Activated naive CD8-positive, alpha-beta T cell (primary cell): ENCODE measurements at regions not wholly inside any gene's neighbourhood (a gene's known extent, or its start where the extent isn't known, plus 50 kb on each side); places are given as distances from the start of the nearest gene placed in this dataset.
A peak's percentile ranks its signal among the peaks of the same experiment; 100 is the strongest.

Source experiments
- H3K27ac Mint-ChIP-seq: one replicate; pipeline ENCODE4 v1.8.0; 2021; ENCODE audit warnings: mixed read lengths
- H3K27me3 Mint-ChIP-seq: one replicate; pipeline ENCODE4 v1.8.0; 2021; ENCODE audit warnings: mixed read lengths
- H3K36me3 Mint-ChIP-seq: one replicate; pipeline ENCODE4 v1.8.0; 2021; ENCODE audit warnings: mixed read lengths
- H3K4me1 Mint-ChIP-seq: one replicate; pipeline ENCODE4 v1.8.0; 2021; ENCODE audit warnings: low read depth, mixed read lengths
- H3K4me3 Mint-ChIP-seq: one replicate; pipeline ENCODE4 v1.8.0; 2021; ENCODE audit warnings: mild to moderate bottlenecking, mixed read lengths
- H3K9me3 Mint-ChIP-seq: one replicate; pipeline ENCODE4 v1.8.0; 2021; ENCODE audit warnings: low read depth, mixed read lengths

DNA sequence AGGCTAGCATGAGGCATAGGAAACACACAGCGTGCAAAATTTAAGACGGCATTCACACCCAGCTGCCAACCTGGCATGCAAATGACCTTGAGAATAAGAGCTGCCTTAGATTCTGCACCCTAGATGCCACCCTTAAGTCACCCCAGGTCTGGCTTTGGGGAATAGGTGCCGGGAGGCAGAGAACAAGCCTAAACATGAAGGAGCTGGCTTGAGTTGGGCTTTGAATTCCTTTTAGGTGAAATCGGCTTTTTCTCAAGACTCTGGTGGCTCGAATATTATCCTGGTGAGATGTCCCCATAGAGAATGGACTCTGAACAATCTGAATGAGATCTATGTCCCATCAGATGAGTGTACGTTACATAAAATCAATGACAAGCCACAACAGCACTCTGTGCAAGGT, 1090.5 kb downstream of the VRK1 start:
- peaks cover 4% of the 10 kb centered on the region for H3K36me3 Mint-ChIP-seq
- peaks cover 4% of the 10 kb centered on the region for H3K9me3 Mint-ChIP-seq
- H3K27ac Mint-ChIP-seq = no peak overlapping the region
- H3K4me1 Mint-ChIP-seq = no peaks in the 10 kb centered on the region
- no peaks in the 10 kb centered on the region for H3K27me3 Mint-ChIP-seq
- no peak overlapping the region for H3K4me3 Mint-ChIP-seq

- Mint-ChIP-seq H3K36me3 (peaks cover 4% of the 10 kb centered on the region), H3K27me3 (no peaks in the 10 kb centered on the region), H3K4me1 (no peaks in the 10 kb centered on the region), H3K27ac (no peak overlapping the region), H3K4me3 (no peak overlapping the region), H3K9me3 (peaks cover 4% of the 10 kb centered on the region)
These were observed 1091.1 kb downstream of the VRK1 start for GRCh38 chr14:97888331-97888730.

DNA sequence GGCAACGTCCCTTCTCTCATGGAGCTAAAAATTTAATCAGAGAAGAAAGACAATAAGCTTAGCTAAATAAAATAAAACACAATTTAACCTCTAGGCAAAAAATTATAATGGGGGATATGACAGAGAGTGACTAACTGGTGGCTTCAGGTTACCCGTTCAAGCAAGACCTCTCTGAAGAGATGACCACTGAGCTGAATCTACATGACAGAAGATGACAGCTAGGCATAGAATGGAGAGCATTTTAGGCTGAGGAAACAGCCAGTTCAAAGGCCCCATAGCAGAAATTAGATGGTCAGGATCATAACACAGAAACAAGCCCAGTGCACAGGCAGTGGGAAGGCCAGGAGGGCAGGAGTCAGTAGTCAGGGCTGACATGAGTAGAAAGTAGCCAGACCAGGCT, 1094.3 kb downstream of the VRK1 start:
- no peak overlapping the region for H3K4me3 Mint-ChIP-seq
- H3K27me3 Mint-ChIP-seq = no peaks in the 10 kb centered on the region
- no peaks in the 10 kb centered on the region for H3K9me3 Mint-ChIP-seq
- H3K4me1 Mint-ChIP-seq = no peaks in the 10 kb centered on the region
- H3K27ac Mint-ChIP-seq = no peak overlapping the region
- no peaks in the 10 kb centered on the region for H3K36me3 Mint-ChIP-seq

- H3K27ac Mint-ChIP-seq = no peak overlapping the region
- H3K9me3 Mint-ChIP-seq = no peaks in the 10 kb centered on the region
- H3K4me1 Mint-ChIP-seq = no peaks in the 10 kb centered on the region
These were observed 1097.4 kb downstream of the VRK1 start for GRCh38 chr14:97894552-97894951.

DNA sequence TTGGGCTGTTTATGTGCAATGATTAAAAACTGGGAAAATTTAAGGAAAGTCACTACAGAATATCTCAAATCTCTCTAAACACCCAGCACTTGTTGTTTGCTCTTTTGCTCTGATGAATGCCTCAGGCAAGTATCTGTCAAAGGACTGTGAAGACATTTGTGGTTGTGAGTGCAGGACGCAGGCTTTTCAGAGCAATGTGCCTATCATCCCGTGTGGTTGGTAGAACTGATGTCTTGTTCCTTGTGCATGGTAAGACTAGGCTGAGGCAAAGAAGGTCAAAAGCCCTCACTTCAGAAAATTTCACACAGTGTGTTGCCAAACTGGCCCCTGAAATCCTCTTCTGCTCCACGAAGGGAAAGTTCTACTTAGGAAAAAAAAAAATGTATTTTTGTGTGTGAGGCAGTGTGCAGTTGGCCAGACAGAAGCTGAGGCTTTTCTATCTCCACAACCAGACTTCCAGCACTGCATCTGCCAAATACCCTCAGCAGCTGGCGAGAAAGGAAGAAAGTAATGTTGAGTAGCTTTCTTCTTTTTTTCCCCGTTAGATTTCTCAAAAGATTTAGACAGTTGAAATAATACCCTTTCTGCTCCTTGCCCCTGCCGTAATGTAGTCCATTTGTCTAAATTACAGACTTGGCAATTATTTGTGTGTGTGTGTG, 1103.1 kb downstream of the VRK1 start:
- no peak overlapping the region for H3K27ac Mint-ChIP-seq
- H3K9me3 Mint-ChIP-seq = no peaks in the 10 kb centered on the region
- H3K36me3 Mint-ChIP-seq = no peaks in the 10 kb centered on the region
- no peak overlapping the region for H3K4me3 Mint-ChIP-seq
- H3K4me1 Mint-ChIP-seq = peaks cover 6% of the 10 kb centered on the region
- H3K27me3 Mint-ChIP-seq = no peaks in the 10 kb centered on the region

More at GRCh38 chr14:97894552-97894951, 1097.4 kb downstream of the VRK1 start:
- Mint-ChIP-seq H3K27me3 (no peaks in the 10 kb centered on the region), H3K4me3 (no peak overlapping the region), H3K36me3 (no peaks in the 10 kb centered on the region)

DNA sequence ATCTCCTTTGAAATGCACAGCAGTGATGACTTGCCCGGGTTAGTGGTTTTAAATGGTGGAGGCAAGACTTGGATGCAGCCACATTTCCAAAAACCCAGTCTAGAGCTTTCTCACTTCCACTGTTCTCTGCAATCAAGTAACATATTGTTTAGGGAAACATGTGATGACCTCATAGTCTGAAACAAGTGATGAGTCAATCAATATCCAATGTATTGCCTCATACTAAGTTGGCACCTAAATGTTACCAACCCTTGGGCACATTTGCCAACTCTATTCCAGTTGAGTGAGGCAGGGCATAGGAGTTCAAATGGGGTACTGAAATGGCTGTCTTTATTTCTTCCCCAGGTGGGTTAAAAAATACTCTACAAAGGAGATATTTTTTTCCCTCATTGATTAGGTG, 1105.4 kb downstream of the VRK1 start:
- no peaks in the 10 kb centered on the region for H3K36me3 Mint-ChIP-seq
- peaks cover 6% of the 10 kb centered on the region for H3K4me1 Mint-ChIP-seq
- H3K4me3 Mint-ChIP-seq = no peak overlapping the region
- H3K27me3 Mint-ChIP-seq = no peaks in the 10 kb centered on the region
- no peaks in the 10 kb centered on the region for H3K9me3 Mint-ChIP-seq
- H3K27ac Mint-ChIP-seq = no peak overlapping the region

GRCh38 chr14:97903821-97904220, 1106.6 kb downstream of the VRK1 start:
- Mint-ChIP-seq H3K4me3 (no peak overlapping the region), H3K36me3 (peaks cover 4% of the 10 kb centered on the region), H3K27ac (no peak overlapping the region), H3K9me3 (peaks cover 8% of the 10 kb centered on the region), H3K4me1 (peaks cover 6% of the 10 kb centered on the region), H3K27me3 (no peaks in the 10 kb centered on the region)

GRCh38 chr14:97912217-97912616, 1115.0 kb downstream of the VRK1 start:
- H3K27ac Mint-ChIP-seq = no peak overlapping the region
- H3K27me3 Mint-ChIP-seq = no peaks in the 10 kb centered on the region
- peaks cover 13% of the 10 kb centered on the region for H3K4me1 Mint-ChIP-seq

GRCh38 chr14:97916100-97916499, 1118.9 kb downstream of the VRK1 start:
- peaks cover 3% of the 10 kb centered on the region for H3K36me3 Mint-ChIP-seq
- H3K9me3 Mint-ChIP-seq = no peaks in the 10 kb centered on the region
- no peak overlapping the region for H3K4me3 Mint-ChIP-seq
- no peaks in the 10 kb centered on the region for H3K27me3 Mint-ChIP-seq
- peaks cover 21% of the 10 kb centered on the region for H3K4me1 Mint-ChIP-seq
- peak overlapping the region; percentile 2 for H3K27ac Mint-ChIP-seq

More at GRCh38 chr14:97912217-97912616, 1115.0 kb downstream of the VRK1 start:
- H3K36me3 Mint-ChIP-seq = peaks cover 15% of the 10 kb centered on the region
- peaks cover 12% of the 10 kb centered on the region for H3K9me3 Mint-ChIP-seq
- no peak overlapping the region for H3K4me3 Mint-ChIP-seq

DNA sequence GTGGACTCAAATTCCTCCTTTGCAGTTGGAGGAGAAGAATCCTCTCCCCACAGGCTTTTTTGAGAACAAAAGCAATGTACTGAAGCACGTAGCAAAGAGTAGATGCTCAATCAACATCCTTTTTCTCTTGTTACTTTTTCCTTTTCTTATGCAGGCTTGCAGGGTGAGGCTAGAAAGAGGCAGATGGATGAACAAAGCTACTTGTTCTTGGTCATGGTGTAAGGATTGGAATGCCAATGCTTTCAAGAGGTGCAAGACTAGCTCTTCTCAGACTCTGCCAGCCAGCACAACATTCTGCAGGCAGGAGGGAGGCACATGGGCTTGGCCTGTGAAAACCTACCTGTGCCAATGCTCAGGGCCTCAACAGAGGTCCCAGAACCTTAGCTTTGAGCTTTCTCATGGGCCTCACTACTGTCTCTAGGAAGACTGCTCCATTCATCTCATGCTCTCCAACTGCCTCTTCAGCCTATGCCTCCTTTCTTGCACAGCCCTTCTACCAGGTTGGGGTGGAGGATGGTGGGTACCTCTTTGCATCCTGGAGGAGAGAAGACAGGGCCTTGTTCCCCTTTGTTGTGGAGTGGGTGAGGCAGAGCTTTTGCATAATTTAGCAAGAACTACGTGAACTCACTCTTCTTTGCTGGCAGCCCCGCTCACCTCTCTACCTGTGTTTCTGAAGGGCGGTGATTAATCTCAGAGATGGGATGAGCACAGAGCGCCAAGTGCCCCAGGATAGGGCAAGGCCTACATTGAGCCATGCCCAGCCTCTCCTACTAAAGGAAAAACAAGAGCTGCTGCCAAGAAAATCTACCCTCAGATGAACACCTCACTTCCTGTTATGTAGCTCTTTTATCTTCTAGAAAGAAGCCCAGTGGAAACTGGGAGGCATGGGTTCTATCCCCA, 1119.7 kb downstream of the VRK1 start:
- H3K36me3 Mint-ChIP-seq = peaks cover 3% of the 10 kb centered on the region
- H3K27ac Mint-ChIP-seq = peak overlapping the region; percentile 7
- no peak overlapping the region for H3K4me3 Mint-ChIP-seq
- H3K4me1 Mint-ChIP-seq = peaks cover 25% of the 10 kb centered on the region
- no peaks in the 10 kb centered on the region for H3K27me3 Mint-ChIP-seq
- H3K9me3 Mint-ChIP-seq = no peaks in the 10 kb centered on the region

DNA sequence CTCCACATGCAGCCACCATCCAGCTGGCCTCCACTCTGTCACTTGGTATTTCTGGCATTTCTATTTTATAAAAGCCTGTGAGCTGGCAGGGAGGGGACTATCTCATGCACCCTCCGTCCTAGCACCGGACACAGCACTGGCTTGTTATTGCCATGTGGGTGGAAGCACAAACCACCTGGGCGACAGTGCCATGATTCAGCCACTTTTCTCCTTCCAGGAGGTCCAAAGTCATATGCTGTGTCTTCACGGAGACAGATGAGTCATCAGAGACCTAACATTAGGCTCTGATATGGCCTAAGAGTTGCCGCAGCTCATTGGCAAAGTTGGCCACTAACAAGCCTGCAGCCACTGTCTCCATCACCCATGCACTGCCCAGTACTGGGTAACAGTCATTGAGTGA, 1123.0 kb downstream of the VRK1 start:
- Mint-ChIP-seq H3K4me3 (no peak overlapping the region), H3K27me3 (no peaks in the 10 kb centered on the region), H3K27ac (no peak overlapping the region)

DNA sequence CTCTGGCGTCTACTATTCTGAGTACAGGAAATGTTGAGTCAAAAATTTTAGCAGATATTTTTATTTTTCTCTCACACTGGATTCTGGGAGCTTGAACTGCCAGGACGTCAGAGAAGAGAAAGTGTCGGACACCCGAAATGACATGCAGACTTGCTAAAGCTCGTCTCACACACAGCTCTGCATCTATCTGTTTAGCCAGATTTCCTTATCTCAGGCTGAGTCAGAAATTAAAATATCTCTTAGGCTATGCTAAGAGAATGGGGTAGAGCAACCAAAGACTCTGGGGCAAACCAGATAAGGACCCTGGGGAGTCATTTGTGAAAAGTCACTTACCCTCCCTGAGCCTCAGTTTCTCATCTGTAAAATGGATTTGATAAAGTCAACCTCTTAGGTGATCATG, 1124.1 kb downstream of the VRK1 start:
- Mint-ChIP-seq H3K4me1 (peaks cover 35% of the 10 kb centered on the region), H3K9me3 (peaks cover 4% of the 10 kb centered on the region), H3K36me3 (peaks cover 11% of the 10 kb centered on the region), H3K27me3 (no peaks in the 10 kb centered on the region), H3K27ac (no peak overlapping the region), H3K4me3 (no peak overlapping the region)

More for the DNA sequence above, 1123.0 kb downstream of the VRK1 start:
- Mint-ChIP-seq H3K4me1 (peaks cover 36% of the 10 kb centered on the region), H3K36me3 (peaks cover 3% of the 10 kb centered on the region), H3K9me3 (peaks cover 4% of the 10 kb centered on the region)

GRCh38 chr14:97924922-97925613, 1127.9 kb downstream of the VRK1 start:
- Mint-ChIP-seq H3K27ac (no peak overlapping the region), H3K9me3 (peaks cover 4% of the 10 kb centered on the region), H3K4me3 (no peak overlapping the region), H3K27me3 (no peaks in the 10 kb centered on the region), H3K36me3 (peaks cover 15% of the 10 kb centered on the region), H3K4me1 (peaks cover 19% of the 10 kb centered on the region)

DNA sequence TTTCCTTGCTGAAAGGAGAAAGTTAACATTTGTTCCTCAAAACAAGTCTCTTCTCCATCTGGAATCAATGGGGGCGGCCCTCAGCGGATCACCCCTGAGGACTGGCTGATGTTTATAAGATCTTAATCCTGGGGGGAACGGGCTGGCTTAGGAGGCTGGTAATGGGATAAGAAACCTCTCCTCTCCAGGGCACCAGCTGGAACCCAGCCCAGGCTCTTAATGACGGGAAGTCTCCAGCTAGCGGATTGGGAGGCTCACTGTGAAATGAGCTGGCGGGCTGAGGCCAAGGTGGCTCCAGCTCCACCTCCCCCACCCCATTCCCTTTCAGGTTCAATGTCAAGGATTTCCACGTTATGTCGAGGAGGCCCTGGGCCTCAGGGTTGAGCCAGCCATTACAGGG, 1133.0 kb downstream of the VRK1 start:
- Mint-ChIP-seq H3K27ac (no peak overlapping the region), H3K36me3 (peaks cover 33% of the 10 kb centered on the region), H3K9me3 (no peaks in the 10 kb centered on the region), H3K4me3 (no peak overlapping the region), H3K4me1 (peaks cover 15% of the 10 kb centered on the region), H3K27me3 (no peaks in the 10 kb centered on the region)

DNA sequence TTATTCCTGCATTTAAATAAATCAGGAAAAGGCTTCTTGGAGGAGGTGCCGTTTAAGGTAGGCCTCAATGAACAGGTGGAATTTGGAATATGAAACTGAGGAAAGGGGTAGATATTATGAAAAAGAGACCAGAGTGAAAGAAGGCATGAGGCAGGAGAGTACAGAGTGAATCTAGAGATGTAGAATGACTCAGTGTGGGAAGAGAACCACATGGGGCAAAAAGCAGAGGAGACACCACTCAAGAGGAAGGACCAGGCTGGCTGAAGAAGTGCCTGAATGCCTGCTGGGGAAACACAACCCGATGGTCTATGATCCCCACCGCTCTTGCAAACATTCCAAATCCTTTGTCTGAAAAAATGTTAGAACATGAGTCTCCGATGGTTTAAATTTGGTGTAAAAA, 1134.1 kb downstream of the VRK1 start:
- H3K27me3 Mint-ChIP-seq = no peaks in the 10 kb centered on the region
- H3K4me3 Mint-ChIP-seq = no peak overlapping the region
- peak overlapping the region; percentile 78 for H3K27ac Mint-ChIP-seq
- H3K9me3 Mint-ChIP-seq = no peaks in the 10 kb centered on the region
- H3K36me3 Mint-ChIP-seq = peaks cover 27% of the 10 kb centered on the region
- peaks cover 13% of the 10 kb centered on the region for H3K4me1 Mint-ChIP-seq
